ENCODE measurements at regions not wholly inside any gene's neighbourhood (a gene's known extent, or its start where the extent isn't known, plus 50 kb on each side); places are given as distances from the start of the nearest gene placed in this dataset.

- TF ChIP-seq YY1 (IDR thresholded peaks at IDR 0.05; ENCODE audit: insufficient read depth, insufficient read length) (no peak), ZNF274 (IDR thresholded peaks at IDR 0.05; ENCODE audit: low read depth, low read length) (no peak), SUZ12 (IDR thresholded peaks at IDR 0.05; ENCODE audit: extremely low read depth, insufficient read depth, insufficient read length) (no peak)
Observed at GRCh38 chr18:54684784-54685183, 93.7 kb downstream of the DYNAP start.
